ENCODE measurements at regions not wholly inside any gene's neighbourhood (a gene's known extent, or its start where the extent isn't known, plus 50 kb on each side); places are given as distances from the start of the nearest gene placed in this dataset.

- TF ChIP-seq CTCF (IDR thresholded peaks at IDR 0.05) (no peak), ZFX (IDR thresholded peaks at IDR 0.05; ENCODE audit: borderline replicate concordance) (no peak)
Measured at GRCh38 chr18:5646739-5647138, 102.9 kb upstream of the EPB41L3 start.
